Liver (tissue), 3 donors: ENCODE measurements at regions not wholly inside any gene's neighbourhood (a gene's known extent, or its start where the extent isn't known, plus 50 kb on each side); places are given as distances from the start of the nearest gene placed in this dataset.
A peak's percentile ranks its signal among the peaks of the same experiment; 100 is the strongest.
"Not testable (repeated sequence)": the region's sequence is repeated elsewhere in the genome, so short reads cannot be mapped to it uniquely, and the experiment has no call there.

ENCODE experiments used
- EGR1 ChIP-seq, 2 donors: IDR thresholded peaks; 2 replicates each; pipeline ENCODE4 v1.6.1; 2016 to 2018; ENCODE audit warnings: antibody characterized with exemption in 2 of 2, low read depth in 2 of 2
- FOXA1 ChIP-seq: IDR thresholded peaks from 2 replicates; pipeline ENCODE4 v1.6.1; 2016; ENCODE audit warnings: antibody characterized with exemption
- FOXA2 ChIP-seq: IDR thresholded peaks from 2 replicates; pipeline ENCODE4 v1.6.1; 2016; ENCODE audit warnings: antibody characterized with exemption
- GABPA ChIP-seq, 2 donors: IDR thresholded peaks in 1 of 2; conservative IDR thresholded peaks in 1 of 2; 2 replicates each; pipeline ENCODE4 v1.6.1; 2016; ENCODE audit warnings: antibody characterized with exemption in 2 of 2, mild to moderate bottlenecking in 1 of 2, moderate library complexity in 1 of 2
- HNF4A ChIP-seq, 2 donors: conservative IDR thresholded peaks; 2 replicates each; pipeline ENCODE4 v1.6.1; 2016; ENCODE audit warnings: antibody characterized with exemption in 2 of 2, mild to moderate bottlenecking in 2 of 2
- MAX ChIP-seq: IDR thresholded peaks from 2 replicates; pipeline ENCODE4 v1.6.1; 2016; ENCODE audit warnings: antibody characterized with exemption
- RAD21 ChIP-seq, 2 donors: IDR thresholded peaks; 2 replicates each; pipeline ENCODE4 v1.6.1; 2016; ENCODE audit warnings: antibody characterized with exemption in 2 of 2, mild to moderate bottlenecking in 2 of 2
- REST ChIP-seq: IDR thresholded peaks from 2 replicates; pipeline ENCODE4 v1.6.1; 2016; ENCODE audit warnings: antibody characterized with exemption, mild to moderate bottlenecking
- RXRA ChIP-seq, 2 donors: IDR thresholded peaks; 2 replicates each; pipeline ENCODE4 v1.6.1; 2017 to 2018; ENCODE audit warnings: antibody characterized with exemption in 2 of 2, mild to moderate bottlenecking in 1 of 2
- SP1 ChIP-seq: IDR thresholded peaks from 2 replicates; pipeline ENCODE4 v1.6.1; 2018; ENCODE audit warnings: antibody characterized with exemption, mild to moderate bottlenecking
- TAF1 ChIP-seq: conservative IDR thresholded peaks from 2 replicates; pipeline ENCODE4 v1.6.1; 2016; ENCODE audit warnings: antibody characterized with exemption, mild to moderate bottlenecking
- YY1 ChIP-seq: IDR thresholded peaks from 2 replicates; pipeline ENCODE4 v1.6.1; 2016; ENCODE audit warnings: antibody characterized with exemption, mild to moderate bottlenecking
- TF ChIP-seq, protein P1 (sequence below): fragments of 150-350 bp; IDR thresholded peaks from 2 replicates; pipeline ENCODE4 v1.5.1; 2017; ENCODE audit warnings: improper control_type of control experiment, low read depth, low read length; ENCODE audit not compliant: missing input control
- donor health status: healthy.
- donor health status: healthy.

GRCh38 chr2:236836028-236836427 lies 249.7 kb upstream of the COPS8 start:
- TF ChIP-seq, protein P1, sequence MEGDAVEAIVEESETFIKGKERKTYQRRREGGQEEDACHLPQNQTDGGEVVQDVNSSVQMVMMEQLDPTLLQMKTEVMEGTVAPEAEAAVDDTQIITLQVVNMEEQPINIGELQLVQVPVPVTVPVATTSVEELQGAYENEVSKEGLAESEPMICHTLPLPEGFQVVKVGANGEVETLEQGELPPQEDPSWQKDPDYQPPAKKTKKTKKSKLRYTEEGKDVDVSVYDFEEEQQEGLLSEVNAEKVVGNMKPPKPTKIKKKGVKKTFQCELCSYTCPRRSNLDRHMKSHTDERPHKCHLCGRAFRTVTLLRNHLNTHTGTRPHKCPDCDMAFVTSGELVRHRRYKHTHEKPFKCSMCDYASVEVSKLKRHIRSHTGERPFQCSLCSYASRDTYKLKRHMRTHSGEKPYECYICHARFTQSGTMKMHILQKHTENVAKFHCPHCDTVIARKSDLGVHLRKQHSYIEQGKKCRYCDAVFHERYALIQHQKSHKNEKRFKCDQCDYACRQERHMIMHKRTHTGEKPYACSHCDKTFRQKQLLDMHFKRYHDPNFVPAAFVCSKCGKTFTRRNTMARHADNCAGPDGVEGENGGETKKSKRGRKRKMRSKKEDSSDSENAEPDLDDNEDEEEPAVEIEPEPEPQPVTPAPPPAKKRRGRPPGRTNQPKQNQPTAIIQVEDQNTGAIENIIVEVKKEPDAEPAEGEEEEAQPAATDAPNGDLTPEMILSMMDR: not testable (repeated sequence)
- not testable (repeated sequence) for TF ChIP-seq MAX; FOXA1; GABPA (IDR thresholded peaks at IDR 0.05 in 1 of 2, conservative IDR thresholded peaks at IDR 0.05 in 1 of 2); FOXA2; EGR1 (IDR thresholded peaks at IDR 0.05; ENCODE audit: low read depth in 2 of 2); TAF1; YY1; REST
- TF ChIP-seq RXRA (IDR thresholded peaks at IDR 0.05) (peak; percentile 79 to 81), SP1 (peak; percentile 50), HNF4A (conservative IDR thresholded peaks at IDR 0.05) (peak; percentile 71 to 72), RAD21 (IDR thresholded peaks at IDR 0.05) (peak; percentile 25 to 57)
